HL-60 (cell line): ENCODE measurements at regions not wholly inside any gene's neighbourhood (a gene's known extent, or its start where the extent isn't known, plus 50 kb on each side); places are given as distances from the start of the nearest gene placed in this dataset.

Source experiments
- CTCF ChIP-seq: IDR thresholded peaks from one replicate; pipeline ENCODE4 v1.5.1; 2011; ENCODE audit warnings: low read length, control low read depth, inconsistent platforms; ENCODE audit not compliant: insufficient read depth
- GABPA ChIP-seq: IDR thresholded peaks from 2 replicates; pipeline ENCODE4 v1.6.1; 2012; ENCODE audit warnings: low read depth
- POLR2AphosphoS5 ChIP-seq: IDR thresholded peaks from 2 replicates; pipeline ENCODE4 v1.6.1; 2012; ENCODE audit warnings: low read depth
- SPI1 ChIP-seq: IDR thresholded peaks from 2 replicates; pipeline ENCODE4 v1.6.1; 2012; ENCODE audit warnings: low read depth, mild to moderate bottlenecking, borderline replicate concordance
- TF ChIP-seq, protein P1 (sequence below): IDR thresholded peaks from 2 replicates; pipeline ENCODE4 v1.6.1; 2012; ENCODE audit warnings: low read depth; ENCODE audit not compliant: insufficient replicate concordance

DNA sequence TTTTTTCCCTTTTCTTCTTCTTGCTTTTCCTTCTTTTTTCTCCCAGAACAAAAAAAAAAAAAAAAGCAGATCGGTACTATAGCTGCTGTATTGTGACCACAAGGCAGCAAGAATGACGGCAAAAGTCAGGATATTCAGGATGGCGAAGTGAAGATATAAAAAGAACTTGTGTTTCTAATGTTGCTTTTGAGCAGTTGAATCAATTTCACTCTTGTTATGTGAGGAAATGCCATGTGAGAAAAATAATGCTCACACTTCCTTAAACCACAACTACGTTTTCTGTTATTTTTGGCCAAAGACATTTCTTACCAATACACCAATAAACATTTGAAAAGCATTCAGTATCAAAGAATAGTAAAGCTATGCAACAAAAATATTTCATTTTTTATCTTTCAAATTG lies 510.5 kb downstream of the HACE1 start:
- no peak for TF ChIP-seq CTCF
- TF ChIP-seq POLR2AphosphoS5, result no peak
- no peak for TF ChIP-seq GABPA
- TF ChIP-seq, protein P1, sequence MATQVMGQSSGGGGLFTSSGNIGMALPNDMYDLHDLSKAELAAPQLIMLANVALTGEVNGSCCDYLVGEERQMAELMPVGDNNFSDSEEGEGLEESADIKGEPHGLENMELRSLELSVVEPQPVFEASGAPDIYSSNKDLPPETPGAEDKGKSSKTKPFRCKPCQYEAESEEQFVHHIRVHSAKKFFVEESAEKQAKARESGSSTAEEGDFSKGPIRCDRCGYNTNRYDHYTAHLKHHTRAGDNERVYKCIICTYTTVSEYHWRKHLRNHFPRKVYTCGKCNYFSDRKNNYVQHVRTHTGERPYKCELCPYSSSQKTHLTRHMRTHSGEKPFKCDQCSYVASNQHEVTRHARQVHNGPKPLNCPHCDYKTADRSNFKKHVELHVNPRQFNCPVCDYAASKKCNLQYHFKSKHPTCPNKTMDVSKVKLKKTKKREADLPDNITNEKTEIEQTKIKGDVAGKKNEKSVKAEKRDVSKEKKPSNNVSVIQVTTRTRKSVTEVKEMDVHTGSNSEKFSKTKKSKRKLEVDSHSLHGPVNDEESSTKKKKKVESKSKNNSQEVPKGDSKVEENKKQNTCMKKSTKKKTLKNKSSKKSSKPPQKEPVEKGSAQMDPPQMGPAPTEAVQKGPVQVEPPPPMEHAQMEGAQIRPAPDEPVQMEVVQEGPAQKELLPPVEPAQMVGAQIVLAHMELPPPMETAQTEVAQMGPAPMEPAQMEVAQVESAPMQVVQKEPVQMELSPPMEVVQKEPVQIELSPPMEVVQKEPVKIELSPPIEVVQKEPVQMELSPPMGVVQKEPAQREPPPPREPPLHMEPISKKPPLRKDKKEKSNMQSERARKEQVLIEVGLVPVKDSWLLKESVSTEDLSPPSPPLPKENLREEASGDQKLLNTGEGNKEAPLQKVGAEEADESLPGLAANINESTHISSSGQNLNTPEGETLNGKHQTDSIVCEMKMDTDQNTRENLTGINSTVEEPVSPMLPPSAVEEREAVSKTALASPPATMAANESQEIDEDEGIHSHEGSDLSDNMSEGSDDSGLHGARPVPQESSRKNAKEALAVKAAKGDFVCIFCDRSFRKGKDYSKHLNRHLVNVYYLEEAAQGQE, result no peak
- TF ChIP-seq SPI1, result no peak
